ENCODE measurements at regions not wholly inside any gene's neighbourhood (a gene's known extent, or its start where the extent isn't known, plus 50 kb on each side); places are given as distances from the start of the nearest gene placed in this dataset.

- TF ChIP-seq SMAD4 (CRISPR knock-in tag; IDR thresholded peaks at IDR 0.05): no peak
- no peak for TF ChIP-seq GRHL2 (CRISPR knock-in tag; IDR thresholded peaks at IDR 0.05; ENCODE audit: insufficient replicate concordance, severe bottlenecking)
- no peak for TF ChIP-seq GABPB1 (CRISPR knock-in tag; IDR thresholded peaks at IDR 0.05)
- TF ChIP-seq E2F1 (CRISPR knock-in tag; IDR thresholded peaks at IDR 0.05): no peak
- no peak for TF ChIP-seq KAT7 (CRISPR knock-in tag; IDR thresholded peaks at IDR 0.05; ENCODE audit: borderline replicate concordance)
- no peak for TF ChIP-seq AFF4 (CRISPR knock-in tag; IDR thresholded peaks at IDR 0.05; ENCODE audit: borderline replicate concordance)
- TF ChIP-seq ATF2 (CRISPR knock-in tag; IDR thresholded peaks at IDR 0.05; ENCODE audit: borderline replicate concordance, low read depth): no peak
- Mint-ChIP-seq H3K4me1 (peaks cover 3% of the 10 kb centered on the region; the same call in 1 of the 2 replicates), H3K27ac (no peak overlapping the region), H3K4me3 (no peak overlapping the region), H3K27me3 (ENCODE audit: low read depth) (no peaks in the 10 kb centered on the region), H3K9me3 (peaks cover 8% of the 10 kb centered on the region), H3K36me3 (peaks cover under 1% of the 10 kb centered on the region; the same call in 1 of the 2 replicates)
- ATAC-seq (no peak), DNase-seq (ENCODE audit: low spot score) (no peak)
- POLR2A ChIA-PET: no interaction called here
- CTCF ChIA-PET: no interaction called here
Observed at GRCh38 chr3:34139566-34139965, 341.1 kb downstream of the PDCD6IP start.

- H3K27me3 Mint-ChIP-seq (ENCODE audit: low read depth): no peaks in the 10 kb centered on the region
- no peak overlapping the region for H3K4me3 Mint-ChIP-seq
- ChIA-PET POLR2A (no interaction called here), CTCF (no interaction called here)
- H3K9me3 Mint-ChIP-seq: peaks cover 5% of the 10 kb centered on the region
- ATAC-seq (no peak), DNase-seq (ENCODE audit: low spot score) (no peak)
- no peak overlapping the region for H3K27ac Mint-ChIP-seq
- TF ChIP-seq AR (CRISPR knock-in tag; IDR thresholded peaks at IDR 0.05): no peak
- no peak for TF ChIP-seq ZNF396 (CRISPR knock-in tag; IDR thresholded peaks at IDR 0.05; ENCODE audit: borderline replicate concordance)
- TF ChIP-seq TCF7 (CRISPR knock-in tag; IDR thresholded peaks at IDR 0.05; ENCODE audit: low read depth): no peak
- TF ChIP-seq ZBTB21 (CRISPR knock-in tag; IDR thresholded peaks at IDR 0.05; ENCODE audit: borderline replicate concordance): no peak
- TF ChIP-seq ZNF512 (CRISPR knock-in tag; IDR thresholded peaks at IDR 0.05; ENCODE audit: borderline replicate concordance): no peak
- TF ChIP-seq MYBL2 (CRISPR knock-in tag; IDR thresholded peaks at IDR 0.05): no peak
- TF ChIP-seq ZNF281 (CRISPR knock-in tag; IDR thresholded peaks at IDR 0.05): no peak
- TF ChIP-seq ZNF532 (CRISPR knock-in tag; IDR thresholded peaks at IDR 0.05; ENCODE audit: borderline replicate concordance): no peak
- TF ChIP-seq SP1 (CRISPR knock-in tag; conservative IDR thresholded peaks at IDR 0.05): no peak
- no peak for TF ChIP-seq SOX15 (CRISPR knock-in tag; IDR thresholded peaks at IDR 0.05)
- H3K4me1 Mint-ChIP-seq: peaks cover 7% of the 10 kb centered on the region
- H3K36me3 Mint-ChIP-seq: peaks cover 3% of the 10 kb centered on the region; the same call in 1 of the 2 replicates
Observed at GRCh38 chr3:34140616-34141015, 342.2 kb downstream of the PDCD6IP start.

Measured in WTC11 (cell line).